ENCODE measurements at regions not wholly inside any gene's neighbourhood (a gene's known extent, or its start where the extent isn't known, plus 50 kb on each side); places are given as distances from the start of the nearest gene placed in this dataset.

DNA sequence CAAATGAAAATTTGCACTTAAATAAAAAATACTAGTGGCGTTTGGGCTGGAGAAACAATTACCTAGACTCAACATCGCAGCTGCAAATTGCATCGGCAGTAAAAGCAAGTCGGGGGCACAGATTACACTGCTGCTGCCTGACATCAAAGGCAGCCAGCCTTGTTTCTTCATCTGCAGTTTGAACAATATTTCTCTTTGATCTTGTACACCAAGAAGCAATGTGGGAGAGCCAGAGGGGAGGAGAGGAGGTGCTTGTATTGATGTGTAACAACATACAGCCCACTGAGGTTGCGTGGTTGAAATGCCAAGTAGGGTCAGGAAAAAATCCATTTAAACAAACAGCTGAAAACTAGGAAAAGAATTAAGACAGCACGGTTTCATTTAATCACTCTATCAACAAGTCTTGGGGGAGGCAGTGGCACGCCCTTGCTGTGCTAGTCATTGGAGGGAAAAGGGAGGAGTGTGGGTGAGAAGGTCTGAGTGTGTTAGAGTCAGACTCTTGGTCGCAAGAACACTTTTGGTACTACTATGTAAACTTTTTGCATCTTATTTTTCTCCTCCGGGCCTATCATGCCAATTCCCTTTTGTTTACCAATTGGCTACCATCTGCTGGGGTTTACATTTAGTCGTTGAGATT, 456.5 kb downstream of the OMA1 start:
- no peaks in the 10 kb centered on the region for H3K27me3 ChIP-seq
- no peaks in the 10 kb centered on the region for H3K36me3 ChIP-seq
- TF ChIP-seq EP300 (IDR thresholded peaks at IDR 0.05): no peak
- no peak for TF ChIP-seq POLR2A (IDR thresholded peaks at IDR 0.05)
- TF ChIP-seq, protein P1, sequence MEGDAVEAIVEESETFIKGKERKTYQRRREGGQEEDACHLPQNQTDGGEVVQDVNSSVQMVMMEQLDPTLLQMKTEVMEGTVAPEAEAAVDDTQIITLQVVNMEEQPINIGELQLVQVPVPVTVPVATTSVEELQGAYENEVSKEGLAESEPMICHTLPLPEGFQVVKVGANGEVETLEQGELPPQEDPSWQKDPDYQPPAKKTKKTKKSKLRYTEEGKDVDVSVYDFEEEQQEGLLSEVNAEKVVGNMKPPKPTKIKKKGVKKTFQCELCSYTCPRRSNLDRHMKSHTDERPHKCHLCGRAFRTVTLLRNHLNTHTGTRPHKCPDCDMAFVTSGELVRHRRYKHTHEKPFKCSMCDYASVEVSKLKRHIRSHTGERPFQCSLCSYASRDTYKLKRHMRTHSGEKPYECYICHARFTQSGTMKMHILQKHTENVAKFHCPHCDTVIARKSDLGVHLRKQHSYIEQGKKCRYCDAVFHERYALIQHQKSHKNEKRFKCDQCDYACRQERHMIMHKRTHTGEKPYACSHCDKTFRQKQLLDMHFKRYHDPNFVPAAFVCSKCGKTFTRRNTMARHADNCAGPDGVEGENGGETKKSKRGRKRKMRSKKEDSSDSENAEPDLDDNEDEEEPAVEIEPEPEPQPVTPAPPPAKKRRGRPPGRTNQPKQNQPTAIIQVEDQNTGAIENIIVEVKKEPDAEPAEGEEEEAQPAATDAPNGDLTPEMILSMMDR (IDR thresholded peaks at IDR 0.05): no peak
- TF ChIP-seq POLR2AphosphoS5 (IDR thresholded peaks at IDR 0.05): no peak
- no peaks in the 10 kb centered on the region for H3K9me3 ChIP-seq
- no peak for ATAC-seq
- no peak overlapping the region for H3K27ac ChIP-seq
- no peak overlapping the region for H3K4me3 ChIP-seq
- no peaks in the 10 kb centered on the region for H3K4me1 ChIP-seq
- WGBS, 2 donors (ENCODE audit: low coverage in 1 of 2): 39 to 61% methylated on average over 5 to 10 of the region's 10 CpGs

DNA sequence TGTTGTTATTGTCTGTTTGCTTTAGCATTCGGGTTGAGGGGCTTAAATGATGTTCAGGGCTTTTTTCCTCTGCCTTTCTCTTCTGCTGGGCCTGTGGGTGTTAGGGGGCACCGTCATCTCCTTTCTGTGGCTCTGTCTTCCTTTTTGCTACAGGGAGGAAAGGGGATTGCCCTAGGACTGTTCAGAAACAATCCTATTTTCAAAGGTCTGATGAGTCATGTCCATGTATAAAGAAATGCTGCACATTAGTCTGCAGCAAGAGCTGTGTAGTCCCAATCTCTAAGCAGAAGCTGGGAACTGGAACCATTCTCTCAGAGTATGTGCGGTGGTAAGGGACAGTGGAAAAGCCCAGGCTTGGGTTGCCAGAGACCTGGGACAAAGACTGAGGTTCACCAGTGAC, 462.3 kb downstream of the OMA1 start:
- Histone ChIP-seq H3K36me3 (no peaks in the 10 kb centered on the region), H3K9me3 (no peaks in the 10 kb centered on the region), H3K4me3 (no peak overlapping the region), H3K27me3 (no peaks in the 10 kb centered on the region), H3K4me1 (no peaks in the 10 kb centered on the region), H3K27ac (no peak overlapping the region)
- TF ChIP-seq POLR2A (IDR thresholded peaks at IDR 0.05) (no peak), POLR2AphosphoS5 (IDR thresholded peaks at IDR 0.05) (no peak), EP300 (IDR thresholded peaks at IDR 0.05) (no peak)
- TF ChIP-seq, protein P1 (IDR thresholded peaks at IDR 0.05): no peak
- 81 to 89% methylated on average over 2 to 3 of the region's 3 CpGs for WGBS, 2 donors (ENCODE audit: low coverage in 1 of 2)
- no peak for ATAC-seq

DNA sequence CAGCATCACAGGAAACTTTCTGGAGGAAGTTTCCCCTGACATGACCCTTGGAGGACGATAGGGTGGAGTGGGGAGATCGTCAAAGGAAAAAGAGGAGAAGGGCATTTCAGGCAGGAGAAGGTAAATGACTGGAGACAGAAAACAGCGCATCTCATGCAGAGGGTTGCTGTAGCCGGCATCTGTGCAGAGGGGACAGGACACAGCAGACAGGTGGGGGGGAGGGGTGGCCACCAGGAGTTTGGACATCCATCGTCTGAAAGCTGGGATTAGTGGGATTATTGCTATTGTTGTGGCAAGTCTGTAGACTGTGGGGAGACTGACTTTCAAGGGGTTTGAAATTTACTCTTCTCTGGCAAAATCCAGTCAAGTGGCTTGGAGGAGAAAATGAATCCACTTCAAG, 463.9 kb downstream of the OMA1 start:
- Histone ChIP-seq H3K36me3 (no peaks in the 10 kb centered on the region), H3K4me3 (no peak overlapping the region), H3K4me1 (no peaks in the 10 kb centered on the region), H3K27ac (no peak overlapping the region), H3K9me3 (no peaks in the 10 kb centered on the region), H3K27me3 (no peaks in the 10 kb centered on the region)
- 61 to 70% methylated on average over 5 of the region's 5 CpGs for WGBS, 2 donors (ENCODE audit: low coverage in 1 of 2)
- ATAC-seq: no peak
- no peak for TF ChIP-seq POLR2A (IDR thresholded peaks at IDR 0.05)
- no peak for TF ChIP-seq EP300 (IDR thresholded peaks at IDR 0.05)
- no peak for TF ChIP-seq POLR2AphosphoS5 (IDR thresholded peaks at IDR 0.05)

DNA sequence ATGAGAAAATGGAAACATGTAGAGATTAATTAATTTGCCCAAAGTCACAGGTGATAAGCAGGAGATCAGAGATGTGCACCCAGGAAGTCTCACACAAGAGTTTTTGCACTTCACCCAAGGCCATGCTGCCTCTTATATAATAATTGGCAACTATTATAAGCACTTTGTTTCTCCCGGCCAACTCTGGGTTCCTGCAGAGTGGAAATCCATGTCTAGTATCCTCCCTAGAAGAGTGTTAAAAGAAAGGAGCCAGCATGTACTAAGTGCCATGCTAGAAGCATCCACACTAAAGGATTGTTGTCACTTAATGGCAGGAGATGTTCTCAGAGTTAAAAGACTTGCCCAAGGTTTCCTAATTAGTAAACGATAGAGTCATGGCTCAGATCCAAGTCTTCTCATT, 470.3 kb downstream of the OMA1 start:
- Histone ChIP-seq H3K9me3 (no peaks in the 10 kb centered on the region), H3K36me3 (no peaks in the 10 kb centered on the region), H3K27ac (no peak overlapping the region), H3K4me3 (no peak overlapping the region), H3K4me1 (no peaks in the 10 kb centered on the region), H3K27me3 (no peaks in the 10 kb centered on the region)
- no peak for TF ChIP-seq POLR2AphosphoS5 (IDR thresholded peaks at IDR 0.05)
- TF ChIP-seq, protein P1 (IDR thresholded peaks at IDR 0.05): no peak
- TF ChIP-seq POLR2A (IDR thresholded peaks at IDR 0.05): no peak
- TF ChIP-seq EP300 (IDR thresholded peaks at IDR 0.05): no peak
- no peak for ATAC-seq
- 33 to 49% methylated on average over 2 of the region's 2 CpGs for WGBS, 2 donors (ENCODE audit: low coverage in 1 of 2)

DNA sequence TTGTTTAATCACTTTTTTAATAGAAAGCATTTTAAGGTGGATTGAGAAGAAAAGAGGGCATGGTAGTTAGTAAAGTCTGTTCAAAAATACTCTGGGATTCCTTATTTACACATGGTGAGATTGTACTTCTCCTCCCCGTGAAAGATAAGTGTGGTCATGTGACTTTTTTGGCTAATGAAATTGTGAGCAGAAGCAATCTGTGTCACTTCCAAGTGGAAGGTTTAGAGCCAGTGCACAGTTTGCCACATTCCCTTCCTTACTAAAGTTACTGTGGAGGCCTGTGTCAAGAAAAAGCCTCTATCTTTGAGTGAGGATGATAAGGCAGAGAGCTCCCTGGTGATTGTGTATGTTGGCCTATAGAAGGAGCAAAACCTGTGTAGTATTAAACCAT, 471.3 kb downstream of the OMA1 start:
- 0 to 22% methylated on average over 1 of the region's 1 CpG for WGBS, 2 donors (ENCODE audit: low coverage in 1 of 2)

More for the DNA sequence above, 471.3 kb downstream of the OMA1 start:
- no peaks in the 10 kb centered on the region for H3K27me3 ChIP-seq
- no peak overlapping the region for H3K4me3 ChIP-seq
- no peaks in the 10 kb centered on the region for H3K36me3 ChIP-seq
- H3K4me1 ChIP-seq: no peaks in the 10 kb centered on the region
- no peak overlapping the region for H3K27ac ChIP-seq
- no peaks in the 10 kb centered on the region for H3K9me3 ChIP-seq
- ATAC-seq: no peak
- TF ChIP-seq EP300 (IDR thresholded peaks at IDR 0.05) (no peak), POLR2AphosphoS5 (IDR thresholded peaks at IDR 0.05) (no peak), POLR2A (IDR thresholded peaks at IDR 0.05) (no peak)
- TF ChIP-seq, protein P1 (IDR thresholded peaks at IDR 0.05): no peak
